ENCODE measurements at regions not wholly inside any gene's neighbourhood (a gene's known extent, or its start where the extent isn't known, plus 50 kb on each side); places are given as distances from the start of the nearest gene placed in this dataset.

- Histone ChIP-seq H3K27me3 (ENCODE audit: control insufficient read depth, insufficient read depth, low read length) (no peaks in the 10 kb centered on the region), H3K4me3 (ENCODE audit: insufficient read depth, low read depth, low read length) (no peak overlapping the region), H3K36me3 (replicated peaks; ENCODE audit: control insufficient read depth, insufficient read depth, low read length) (no peaks in the 10 kb centered on the region)
- no peak for DNase-seq
These were observed 547.7 kb upstream of the ZEB2 start for GRCh38 chr2:145067549-145068030.

- H3K4me3 ChIP-seq (ENCODE audit: insufficient read depth, low read depth, low read length): no peak overlapping the region
- no peaks in the 10 kb centered on the region for H3K36me3 ChIP-seq (replicated peaks; ENCODE audit: control insufficient read depth, insufficient read depth, low read length)
- no peak for DNase-seq
- no peaks in the 10 kb centered on the region for H3K27me3 ChIP-seq (ENCODE audit: control insufficient read depth, insufficient read depth, low read length)
These were observed 547.1 kb upstream of the ZEB2 start for GRCh38 chr2:145066856-145067548.

- Histone ChIP-seq H3K27me3 (ENCODE audit: control insufficient read depth, insufficient read depth, low read length) (no peaks in the 10 kb centered on the region), H3K36me3 (replicated peaks; ENCODE audit: control insufficient read depth, insufficient read depth, low read length) (no peaks in the 10 kb centered on the region), H3K4me3 (ENCODE audit: insufficient read depth, low read depth, low read length) (no peak overlapping the region)
- DNase-seq: no peak
These were observed 546.3 kb upstream of the ZEB2 start for GRCh38 chr2:145066151-145066661.

GRCh38 chr2:145065342-145065741, 545.4 kb upstream of the ZEB2 start:
- no peak overlapping the region for H3K4me3 ChIP-seq (ENCODE audit: insufficient read depth, low read depth, low read length)
- no peaks in the 10 kb centered on the region for H3K27me3 ChIP-seq (ENCODE audit: control insufficient read depth, insufficient read depth, low read length)
- no peak for DNase-seq
- no peaks in the 10 kb centered on the region for H3K36me3 ChIP-seq (replicated peaks; ENCODE audit: control insufficient read depth, insufficient read depth, low read length)

GRCh38 chr2:145064511-145064910, 544.6 kb upstream of the ZEB2 start:
- no peak for DNase-seq
- Histone ChIP-seq H3K4me3 (ENCODE audit: insufficient read depth, low read depth, low read length) (no peak overlapping the region), H3K36me3 (replicated peaks; ENCODE audit: control insufficient read depth, insufficient read depth, low read length) (no peaks in the 10 kb centered on the region), H3K27me3 (ENCODE audit: control insufficient read depth, insufficient read depth, low read length) (no peaks in the 10 kb centered on the region)

GRCh38 chr2:145060876-145061275, 541.0 kb upstream of the ZEB2 start:
- Histone ChIP-seq H3K27me3 (ENCODE audit: control insufficient read depth, insufficient read depth, low read length) (no peaks in the 10 kb centered on the region), H3K36me3 (replicated peaks; ENCODE audit: control insufficient read depth, insufficient read depth, low read length) (no peaks in the 10 kb centered on the region), H3K4me3 (ENCODE audit: insufficient read depth, low read depth, low read length) (no peak overlapping the region)
- DNase-seq: no peak

- no peak overlapping the region for H3K4me3 ChIP-seq (ENCODE audit: insufficient read depth, low read depth, low read length)
- no peaks in the 10 kb centered on the region for H3K36me3 ChIP-seq (replicated peaks; ENCODE audit: control insufficient read depth, insufficient read depth, low read length)
- H3K27me3 ChIP-seq (ENCODE audit: control insufficient read depth, insufficient read depth, low read length): no peaks in the 10 kb centered on the region
- DNase-seq: no peak
These were observed 540.0 kb upstream of the ZEB2 start for GRCh38 chr2:145059914-145060313.

- H3K36me3 ChIP-seq (replicated peaks; ENCODE audit: control insufficient read depth, insufficient read depth, low read length): no peaks in the 10 kb centered on the region
- no peak for DNase-seq
- no peaks in the 10 kb centered on the region for H3K27me3 ChIP-seq (ENCODE audit: control insufficient read depth, insufficient read depth, low read length)
- no peak overlapping the region for H3K4me3 ChIP-seq (ENCODE audit: insufficient read depth, low read depth, low read length)
These were observed 539.4 kb upstream of the ZEB2 start for GRCh38 chr2:145059343-145059742.

- no peak overlapping the region for H3K4me3 ChIP-seq (ENCODE audit: insufficient read depth, low read depth, low read length)
- no peak for DNase-seq
- no peaks in the 10 kb centered on the region for H3K27me3 ChIP-seq (ENCODE audit: control insufficient read depth, insufficient read depth, low read length)
- H3K36me3 ChIP-seq (replicated peaks; ENCODE audit: control insufficient read depth, insufficient read depth, low read length): no peaks in the 10 kb centered on the region
These were observed 538.5 kb upstream of the ZEB2 start for GRCh38 chr2:145058457-145058856.

- Histone ChIP-seq H3K27me3 (ENCODE audit: control insufficient read depth, insufficient read depth, low read length) (no peaks in the 10 kb centered on the region), H3K36me3 (replicated peaks; ENCODE audit: control insufficient read depth, insufficient read depth, low read length) (no peaks in the 10 kb centered on the region), H3K4me3 (ENCODE audit: insufficient read depth, low read depth, low read length) (no peak overlapping the region)
- no peak for DNase-seq
These were observed 535.7 kb upstream of the ZEB2 start for GRCh38 chr2:145055651-145056050.

GRCh38 chr2:145050134-145050533, 530.2 kb upstream of the ZEB2 start:
- Histone ChIP-seq H3K4me3 (ENCODE audit: insufficient read depth, low read depth, low read length) (no peak overlapping the region), H3K27me3 (ENCODE audit: control insufficient read depth, insufficient read depth, low read length) (no peaks in the 10 kb centered on the region), H3K36me3 (replicated peaks; ENCODE audit: control insufficient read depth, insufficient read depth, low read length) (no peaks in the 10 kb centered on the region)
- DNase-seq: no peak

- Histone ChIP-seq H3K4me3 (ENCODE audit: insufficient read depth, low read depth, low read length) (no peak overlapping the region), H3K27me3 (ENCODE audit: control insufficient read depth, insufficient read depth, low read length) (no peaks in the 10 kb centered on the region), H3K36me3 (replicated peaks; ENCODE audit: control insufficient read depth, insufficient read depth, low read length) (no peaks in the 10 kb centered on the region)
- no peak for DNase-seq
These were observed 529.6 kb upstream of the ZEB2 start for GRCh38 chr2:145049475-145049874.

GRCh38 chr2:145047554-145047953, 527.6 kb upstream of the ZEB2 start:
- Histone ChIP-seq H3K27me3 (ENCODE audit: control insufficient read depth, insufficient read depth, low read length) (no peaks in the 10 kb centered on the region), H3K4me3 (ENCODE audit: insufficient read depth, low read depth, low read length) (no peak overlapping the region), H3K36me3 (replicated peaks; ENCODE audit: control insufficient read depth, insufficient read depth, low read length) (no peaks in the 10 kb centered on the region)
- DNase-seq: no peak

GRCh38 chr2:145044491-145044890, 524.6 kb upstream of the ZEB2 start:
- no peak overlapping the region for H3K4me3 ChIP-seq (ENCODE audit: insufficient read depth, low read depth, low read length)
- no peaks in the 10 kb centered on the region for H3K36me3 ChIP-seq (replicated peaks; ENCODE audit: control insufficient read depth, insufficient read depth, low read length)
- no peaks in the 10 kb centered on the region for H3K27me3 ChIP-seq (ENCODE audit: control insufficient read depth, insufficient read depth, low read length)
- no peak for DNase-seq

GRCh38 chr2:145043399-145043834, 523.5 kb upstream of the ZEB2 start:
- DNase-seq: no peak
- no peak overlapping the region for H3K4me3 ChIP-seq (ENCODE audit: insufficient read depth, low read depth, low read length)
- H3K27me3 ChIP-seq (ENCODE audit: control insufficient read depth, insufficient read depth, low read length): no peaks in the 10 kb centered on the region
- H3K36me3 ChIP-seq (replicated peaks; ENCODE audit: control insufficient read depth, insufficient read depth, low read length): no peaks in the 10 kb centered on the region

Data from H7 (cell line).